ENCODE measurements at regions not wholly inside any gene's neighbourhood (a gene's known extent, or its start where the extent isn't known, plus 50 kb on each side); places are given as distances from the start of the nearest gene placed in this dataset.

DNA sequence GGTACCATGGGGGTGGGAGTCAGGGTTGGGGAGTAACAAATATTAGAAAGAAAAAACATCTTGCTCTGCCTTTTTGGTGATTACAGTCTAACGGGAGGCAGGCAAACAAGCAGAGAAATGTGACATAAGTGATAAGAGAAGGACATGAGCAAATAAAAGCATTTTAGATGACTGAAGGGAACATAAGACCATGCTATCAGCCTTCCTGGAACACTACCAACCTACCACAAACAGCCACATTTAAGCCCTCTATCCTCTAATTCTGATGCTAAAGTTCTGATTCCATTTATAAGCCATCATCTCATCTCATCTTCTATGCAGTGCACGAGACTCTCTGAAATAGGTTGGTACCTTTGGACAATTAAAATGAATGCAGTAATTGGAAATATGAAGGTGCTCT, 243.4 kb upstream of the P2RY1 start:
- no peak for DNase-seq (ENCODE audit: low read depth, low spot score)
- intact Hi-C loops (cut with micrococcal nuclease) (no loop called here), dilution Hi-C loops (cut with MboI; ENCODE audit: extremely low pct_ligation_motif_present, low sequenced_read_pairs) (no loop called here)
- H3K27me3 ChIP-seq (ENCODE audit: control insufficient read depth in 2 of 2, insufficient read depth in 2 of 2, low read length in 2 of 2): no peaks in the 10 kb centered on the region
- FAIRE-seq: no peak
- no peaks in the 10 kb centered on the region for H4K20me1 ChIP-seq (replicated peaks; ENCODE audit: control insufficient read depth, extremely low read depth, insufficient read depth, low read length)
- H3K79me2 ChIP-seq (ENCODE audit: control insufficient read depth, insufficient read depth, low read length): no peaks in the 10 kb centered on the region
- no peak overlapping the region for H3K27ac ChIP-seq (ENCODE audit: insufficient read depth, low read depth, low read length)
- no peak overlapping the region for H2AFZ ChIP-seq (ENCODE audit: low read depth, low read length)
- no peak overlapping the region for H3K4me2 ChIP-seq (ENCODE audit: insufficient read depth, low read length)
- H3K9me1 ChIP-seq (replicated peaks; ENCODE audit: control insufficient read depth, extremely low read depth, insufficient read depth, low read length): no peaks in the 10 kb centered on the region
- no peak overlapping the region for H3K4me3 ChIP-seq (replicated peaks in 1 of 3; ENCODE audit: insufficient read depth in 1 of 3, low read depth in 1 of 3, low read length in 3 of 3)
- H3K9ac ChIP-seq (replicated peaks; ENCODE audit: extremely low read depth, insufficient read depth, low read length): no peak overlapping the region
- no peak for TF ChIP-seq GATA2 (IDR thresholded peaks at IDR 0.05; ENCODE audit: insufficient read depth, insufficient read length, low read depth, low read length)
- no peak for TF ChIP-seq POLR2A (IDR thresholded peaks at IDR 0.05; ENCODE audit: low read depth, low read length)
- TF ChIP-seq JUN (IDR thresholded peaks at IDR 0.05; ENCODE audit: borderline replicate concordance, insufficient read depth, insufficient read length, low read depth): no peak
- no peak for TF ChIP-seq MYC (IDR thresholded peaks at IDR 0.05; ENCODE audit: low read depth, low read length)
- no peaks in the 10 kb centered on the region for H3K36me3 ChIP-seq (ENCODE audit: control insufficient read depth in 2 of 2, extremely low read depth in 1 of 2, insufficient read depth in 2 of 2, low read length in 2 of 2)
- H3K4me1 ChIP-seq (ENCODE audit: control insufficient read depth, extremely low read depth, insufficient read depth, low read length): peaks cover 18% of the 10 kb centered on the region
- ChIA-PET POLR2A (no interaction called here), CTCF (interaction anchor here (1.2 kb wide), 1 partner anchor 13 kb away, joined by 3 read pairs; no protein-coding TSS in a partner anchor)
- no peaks in the 10 kb centered on the region for H3K9me3 ChIP-seq (replicated peaks; ENCODE audit: control insufficient read depth, insufficient read depth, low read length)
- BruUV-seq (replicated peaks): no TSS peak

DNA sequence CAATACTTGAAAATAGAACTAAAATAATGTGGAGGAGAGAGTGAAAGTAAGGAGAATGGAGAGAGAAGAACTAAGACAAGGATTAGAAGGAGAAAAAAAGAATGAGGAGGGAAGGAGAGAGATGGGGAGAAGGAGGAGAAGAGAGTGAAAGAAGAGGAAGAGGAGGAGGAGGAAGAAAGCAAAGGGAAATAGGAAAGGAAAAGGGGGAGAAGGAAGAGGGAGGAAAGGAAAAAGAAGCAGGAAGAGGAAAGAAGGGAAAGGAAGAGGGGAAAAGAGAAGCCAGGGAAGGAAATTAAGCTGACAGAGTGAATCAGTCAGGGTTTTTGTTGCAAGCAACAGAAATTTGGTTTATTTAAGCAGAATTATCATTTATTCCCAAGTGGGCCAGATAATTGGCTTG, 241.7 kb upstream of the P2RY1 start:
- no peak for TF ChIP-seq POLR2A (IDR thresholded peaks at IDR 0.05; ENCODE audit: low read depth, low read length)
- TF ChIP-seq, protein P1, sequence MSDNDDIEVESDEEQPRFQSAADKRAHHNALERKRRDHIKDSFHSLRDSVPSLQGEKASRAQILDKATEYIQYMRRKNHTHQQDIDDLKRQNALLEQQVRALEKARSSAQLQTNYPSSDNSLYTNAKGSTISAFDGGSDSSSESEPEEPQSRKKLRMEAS (IDR thresholded peaks at IDR 0.05; ENCODE audit: insufficient read depth, insufficient read length): no peak
- no peak for TF ChIP-seq MYC (IDR thresholded peaks at IDR 0.05; ENCODE audit: low read depth, low read length)
- TF ChIP-seq GATA2 (IDR thresholded peaks at IDR 0.05; ENCODE audit: insufficient read depth, insufficient read length, low read depth, low read length): no peak
- TF ChIP-seq, protein P2, sequence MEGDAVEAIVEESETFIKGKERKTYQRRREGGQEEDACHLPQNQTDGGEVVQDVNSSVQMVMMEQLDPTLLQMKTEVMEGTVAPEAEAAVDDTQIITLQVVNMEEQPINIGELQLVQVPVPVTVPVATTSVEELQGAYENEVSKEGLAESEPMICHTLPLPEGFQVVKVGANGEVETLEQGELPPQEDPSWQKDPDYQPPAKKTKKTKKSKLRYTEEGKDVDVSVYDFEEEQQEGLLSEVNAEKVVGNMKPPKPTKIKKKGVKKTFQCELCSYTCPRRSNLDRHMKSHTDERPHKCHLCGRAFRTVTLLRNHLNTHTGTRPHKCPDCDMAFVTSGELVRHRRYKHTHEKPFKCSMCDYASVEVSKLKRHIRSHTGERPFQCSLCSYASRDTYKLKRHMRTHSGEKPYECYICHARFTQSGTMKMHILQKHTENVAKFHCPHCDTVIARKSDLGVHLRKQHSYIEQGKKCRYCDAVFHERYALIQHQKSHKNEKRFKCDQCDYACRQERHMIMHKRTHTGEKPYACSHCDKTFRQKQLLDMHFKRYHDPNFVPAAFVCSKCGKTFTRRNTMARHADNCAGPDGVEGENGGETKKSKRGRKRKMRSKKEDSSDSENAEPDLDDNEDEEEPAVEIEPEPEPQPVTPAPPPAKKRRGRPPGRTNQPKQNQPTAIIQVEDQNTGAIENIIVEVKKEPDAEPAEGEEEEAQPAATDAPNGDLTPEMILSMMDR (IDR thresholded peaks at IDR 0.05; ENCODE audit: extremely low read depth in 1 of 2, insufficient read depth in 1 of 2, low read depth in 1 of 2, low read length in 2 of 2): no peak
- TF ChIP-seq JUN (IDR thresholded peaks at IDR 0.05; ENCODE audit: borderline replicate concordance, insufficient read depth, insufficient read length, low read depth): no peak
- no peak for TF ChIP-seq EZH2 (IDR thresholded peaks at IDR 0.05; ENCODE audit: borderline replicate concordance, low read depth, low read length, severe bottlenecking)
- TF ChIP-seq FOS (IDR thresholded peaks at IDR 0.05; ENCODE audit: borderline replicate concordance, insufficient read depth, low read length): no peak
- TF ChIP-seq POLR2AphosphoS5 (IDR thresholded peaks at IDR 0.05; ENCODE audit: insufficient read depth, low read depth, low read length): no peak
- Histone ChIP-seq H4K20me1 (replicated peaks; ENCODE audit: control insufficient read depth, extremely low read depth, insufficient read depth, low read length) (no peaks in the 10 kb centered on the region), H3K27me3 (ENCODE audit: control insufficient read depth in 2 of 2, insufficient read depth in 2 of 2, low read length in 2 of 2) (no peaks in the 10 kb centered on the region), H3K36me3 (ENCODE audit: control insufficient read depth in 2 of 2, extremely low read depth in 1 of 2, insufficient read depth in 2 of 2, low read length in 2 of 2) (no peaks in the 10 kb centered on the region), H3K4me1 (ENCODE audit: control insufficient read depth, extremely low read depth, insufficient read depth, low read length) (peaks cover 22% of the 10 kb centered on the region), H3K9ac (replicated peaks; ENCODE audit: extremely low read depth, insufficient read depth, low read length) (no peak overlapping the region), H3K4me3 (replicated peaks in 1 of 3; ENCODE audit: insufficient read depth in 1 of 3, low read depth in 1 of 3, low read length in 3 of 3) (no peak overlapping the region), H3K79me2 (ENCODE audit: control insufficient read depth, insufficient read depth, low read length) (no peaks in the 10 kb centered on the region), H3K4me2 (ENCODE audit: insufficient read depth, low read length) (no peak overlapping the region), H3K9me1 (replicated peaks; ENCODE audit: control insufficient read depth, extremely low read depth, insufficient read depth, low read length) (no peaks in the 10 kb centered on the region), H3K9me3 (replicated peaks; ENCODE audit: control insufficient read depth, insufficient read depth, low read length) (no peaks in the 10 kb centered on the region), H3K27ac (ENCODE audit: insufficient read depth, low read depth, low read length) (no peak overlapping the region), H2AFZ (ENCODE audit: low read depth, low read length) (no peak overlapping the region)
- POLR2A ChIA-PET: no interaction called here
- FAIRE-seq: no peak
- intact Hi-C loops (cut with micrococcal nuclease) (no loop called here), dilution Hi-C loops (cut with MboI; ENCODE audit: extremely low pct_ligation_motif_present, low sequenced_read_pairs) (no loop called here)
- no peak for DNase-seq (ENCODE audit: low read depth, low spot score)
- CTCF ChIA-PET: no interaction called here
- no TSS peak for BruUV-seq (replicated peaks)

Measured in endothelial cell of umbilical vein (primary cell).